A549 (cell line): ENCODE measurements at regions not wholly inside any gene's neighbourhood (a gene's known extent, or its start where the extent isn't known, plus 50 kb on each side); places are given as distances from the start of the nearest gene placed in this dataset.

ENCODE experiments used
- ATAC-seq, 2 experiments: fragments of 200-7000 bp in 1 of 2; fragments of >200 bp in 1 of 2; cut with Nextera tagmentation in 1 of 2; cut with Tn5 transposase in 1 of 2; 3 replicates each; pipeline versions ENCODE4 v1.8.0 to v1.9.1; 2018 to 2020; ENCODE audit warnings: mild to moderate bottlenecking in 1 of 2, moderate library complexity in 1 of 2
- CTCF ChIA-PET: fragments of 300-600 bp; sonication (Branson Sonifier 250); formaldehyde crosslinking; extraction: SDS; loops from one replicate; lab custom pipeline; 2021; ENCODE audit warnings: antibody characterized with exemption, inconsistent platforms; lab: Yijun Ruan, JAX
- POLR2A ChIA-PET: fragments of 350-600 bp; formaldehyde crosslinking; extraction: SDS; loops from one replicate; lab custom pipeline; 2021; ENCODE audit warnings: antibody characterized with exemption, inconsistent platforms; lab: Yijun Ruan, JAX
- DNase-seq, 2 experiments: peaks; one replicate each; pipeline versions ENCODE4 v3.0.0 to v3.0.0-alpha.2; 2011 to 2016; ENCODE audit warnings: low read depth in 1 of 2, low spot score in 1 of 2
- FAIRE-seq: peaks from 2 replicates; lab custom pipeline; 2011; peaks lifted over from hg19 to GRCh38; lab: Jason Lieb, UNC
- H3K27ac ChIP-seq, 2 experiments: fragments of >200 bp; sonication (Bioruptor Twin); formaldehyde crosslinking; 3 replicates each; pipeline ENCODE4 v1.5.1; 2016 to 2017
- H3K4me1 ChIP-seq: fragments of >200 bp; sonication (Bioruptor Twin); formaldehyde crosslinking; 3 replicates; pipeline ENCODE4 v1.6.1; 2016
- H3K4me2 ChIP-seq: fragments of >200 bp; sonication (Bioruptor Twin); formaldehyde crosslinking; 3 replicates; pipeline ENCODE4 v1.6.1; 2016
- H3K4me3 ChIP-seq: fragments of >200 bp; sonication (Bioruptor Twin); formaldehyde crosslinking; 3 replicates; pipeline ENCODE4 v1.5.1; 2016
- H3K9me3 ChIP-seq: fragments of >200 bp; sonication (Bioruptor Twin); formaldehyde crosslinking; 3 replicates; pipeline ENCODE4 v1.6.1; 2016
- BCL3 ChIP-seq: fragments of >200 bp; sonication (Bioruptor Twin); formaldehyde crosslinking; IDR thresholded peaks from 3 replicates; pipeline ENCODE4 v1.6.1; 2016
- E2F6 ChIP-seq: IDR thresholded peaks from 2 replicates; pipeline ENCODE4 v1.6.1; 2012; ENCODE audit warnings: low read depth, borderline replicate concordance
- EHF ChIP-seq: fragments of 250-450 bp; sonication (Bioruptor Pico); IDR thresholded peaks from 2 replicates; pipeline ENCODE4 v1.5.0; 2020; ENCODE audit warnings: mild to moderate bottlenecking
- EHMT2 ChIP-seq: fragments of 200-600 bp; sonication (generic); IDR thresholded peaks from 2 replicates; pipeline ENCODE4 v1.6.1; 2016; ENCODE audit warnings: antibody characterized with exemption, low read depth, mild to moderate bottlenecking, moderate library complexity
- FOXS1 ChIP-seq: fragments of 250-450 bp; sonication (Bioruptor Pico); IDR thresholded peaks from 2 replicates; pipeline ENCODE4 v1.5.0; 2020; ENCODE audit warnings: mild to moderate bottlenecking, moderate library complexity
- NFE2L2 ChIP-seq: fragments of 150-350 bp; conservative IDR thresholded peaks from 2 replicates; pipeline ENCODE4 v1.6.1; 2014; ENCODE audit warnings: low read length
- POLR2A ChIP-seq: IDR thresholded peaks from 2 replicates; pipeline ENCODE4 v1.6.1; 2012; ENCODE audit warnings: mild to moderate bottlenecking, low read length
- POLR2AphosphoS2 ChIP-seq: conservative IDR thresholded peaks from 2 replicates; pipeline ENCODE4 v1.6.1; 2012; ENCODE audit warnings: low read length, improper control_type of control experiment, inconsistent platforms
- REST ChIP-seq: fragments of 200-600 bp; sonication (generic); IDR thresholded peaks from 2 replicates; pipeline ENCODE4 v1.6.1; 2016; ENCODE audit warnings: antibody characterized with exemption, mild to moderate bottlenecking, moderate library complexity
- WGBS: methylation state at CpG from one replicate; pipeline ENCODE4 v1.1.6; 2017; ENCODE audit errors: missing lambda C conversion rate; 5-methylcytosine and 5-hydroxymethylcytosine counted together
- TF ChIP-seq, protein P1 (sequence below): fragments of >200 bp; sonication (Bioruptor Twin); formaldehyde crosslinking; IDR thresholded peaks from 3 replicates; pipeline ENCODE4 v1.5.1; 2016

GRCh38 chr21:45593162-45594022 is 50.1 kb upstream of the PCBP3 start:
- TF ChIP-seq REST (no peak), POLR2AphosphoS2 (no peak), EHF (CRISPR knock-in tag) (no peak), NFE2L2 (no peak), FOXS1 (no peak), EHMT2 (no peak), E2F6 (no peak), BCL3 (no peak), POLR2A (no peak)
- TF ChIP-seq, protein P1, sequence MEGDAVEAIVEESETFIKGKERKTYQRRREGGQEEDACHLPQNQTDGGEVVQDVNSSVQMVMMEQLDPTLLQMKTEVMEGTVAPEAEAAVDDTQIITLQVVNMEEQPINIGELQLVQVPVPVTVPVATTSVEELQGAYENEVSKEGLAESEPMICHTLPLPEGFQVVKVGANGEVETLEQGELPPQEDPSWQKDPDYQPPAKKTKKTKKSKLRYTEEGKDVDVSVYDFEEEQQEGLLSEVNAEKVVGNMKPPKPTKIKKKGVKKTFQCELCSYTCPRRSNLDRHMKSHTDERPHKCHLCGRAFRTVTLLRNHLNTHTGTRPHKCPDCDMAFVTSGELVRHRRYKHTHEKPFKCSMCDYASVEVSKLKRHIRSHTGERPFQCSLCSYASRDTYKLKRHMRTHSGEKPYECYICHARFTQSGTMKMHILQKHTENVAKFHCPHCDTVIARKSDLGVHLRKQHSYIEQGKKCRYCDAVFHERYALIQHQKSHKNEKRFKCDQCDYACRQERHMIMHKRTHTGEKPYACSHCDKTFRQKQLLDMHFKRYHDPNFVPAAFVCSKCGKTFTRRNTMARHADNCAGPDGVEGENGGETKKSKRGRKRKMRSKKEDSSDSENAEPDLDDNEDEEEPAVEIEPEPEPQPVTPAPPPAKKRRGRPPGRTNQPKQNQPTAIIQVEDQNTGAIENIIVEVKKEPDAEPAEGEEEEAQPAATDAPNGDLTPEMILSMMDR, result no peak
- TF ChIP-seq, all 56 proteins: peak for 0
- Histone ChIP-seq H3K27ac (no peak overlapping the region), H3K4me3 (no peak overlapping the region), H3K4me1 (no peaks in the 10 kb centered on the region), H3K4me2 (no peak overlapping the region), H3K9me3 (0 out of 3 replicates have a peak, but pooled peaks cover 2% of the 10 kb centered on the region)
- POLR2A ChIA-PET, result no interaction called here
- no peak for FAIRE-seq
- no peak for ATAC-seq
- DNase-seq, result no peak
- CTCF ChIA-PET, result no interaction called here
- 72% methylated on average over 15 of the region's 26 CpGs for WGBS
